22Rv1 (cell line): ENCODE measurements at regions not wholly inside any gene's neighbourhood (a gene's known extent, or its start where the extent isn't known, plus 50 kb on each side); places are given as distances from the start of the nearest gene placed in this dataset.

Source experiments
- ZFX ChIP-seq: fragments of 450-650 bp; IDR thresholded peaks from 2 replicates; pipeline ENCODE4 v1.6.1; 2017; ENCODE audit warnings: antibody characterized with exemption, borderline replicate concordance
- TF ChIP-seq, protein P1 (sequence below): fragments of 450-650 bp; IDR thresholded peaks from 2 replicates; pipeline ENCODE4 v1.5.1; 2017; ENCODE audit warnings: mild to moderate bottlenecking

DNA sequence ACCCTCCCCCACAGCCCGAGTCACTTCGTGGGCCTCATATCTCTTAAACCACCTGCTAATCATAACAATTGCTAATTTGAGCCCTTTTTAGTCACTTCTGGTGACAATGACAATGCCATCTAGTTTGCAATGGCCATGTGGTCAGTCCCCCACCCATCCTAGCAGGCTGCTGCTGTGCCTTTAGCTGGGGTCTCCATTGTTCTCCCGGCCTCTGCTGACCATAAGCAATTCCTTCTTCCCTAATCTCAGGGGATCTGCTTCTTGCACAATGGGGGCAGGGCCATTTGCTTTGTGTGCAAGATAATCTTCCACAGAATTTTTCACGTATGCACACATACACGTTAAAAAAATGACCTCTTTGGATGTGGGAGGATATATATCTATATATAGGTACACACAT, 406.1 kb upstream of the ONECUT1 start:
- TF ChIP-seq, protein P1, sequence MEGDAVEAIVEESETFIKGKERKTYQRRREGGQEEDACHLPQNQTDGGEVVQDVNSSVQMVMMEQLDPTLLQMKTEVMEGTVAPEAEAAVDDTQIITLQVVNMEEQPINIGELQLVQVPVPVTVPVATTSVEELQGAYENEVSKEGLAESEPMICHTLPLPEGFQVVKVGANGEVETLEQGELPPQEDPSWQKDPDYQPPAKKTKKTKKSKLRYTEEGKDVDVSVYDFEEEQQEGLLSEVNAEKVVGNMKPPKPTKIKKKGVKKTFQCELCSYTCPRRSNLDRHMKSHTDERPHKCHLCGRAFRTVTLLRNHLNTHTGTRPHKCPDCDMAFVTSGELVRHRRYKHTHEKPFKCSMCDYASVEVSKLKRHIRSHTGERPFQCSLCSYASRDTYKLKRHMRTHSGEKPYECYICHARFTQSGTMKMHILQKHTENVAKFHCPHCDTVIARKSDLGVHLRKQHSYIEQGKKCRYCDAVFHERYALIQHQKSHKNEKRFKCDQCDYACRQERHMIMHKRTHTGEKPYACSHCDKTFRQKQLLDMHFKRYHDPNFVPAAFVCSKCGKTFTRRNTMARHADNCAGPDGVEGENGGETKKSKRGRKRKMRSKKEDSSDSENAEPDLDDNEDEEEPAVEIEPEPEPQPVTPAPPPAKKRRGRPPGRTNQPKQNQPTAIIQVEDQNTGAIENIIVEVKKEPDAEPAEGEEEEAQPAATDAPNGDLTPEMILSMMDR: no peak
- no peak for TF ChIP-seq ZFX
